Astrocyte (in vitro differentiated cells and primary cell): ENCODE measurements at regions not wholly inside any gene's neighbourhood (a gene's known extent, or its start where the extent isn't known, plus 50 kb on each side); places are given as distances from the start of the nearest gene placed in this dataset.

Experiments
- DNase-seq: peaks from one replicate; pipeline ENCODE4 v3.0.0-alpha.2; 2010; ENCODE audit warnings: low read depth
- FAIRE-seq: peaks from 2 replicates; lab custom pipeline; 2011; peaks lifted over from hg19 to GRCh38; lab: Jason Lieb, UNC
- H2AFZ ChIP-seq: 2 replicates; pipeline ENCODE4 v1.6.0; 2012; ENCODE audit warnings: low read depth, low read length, inconsistent platforms
- H3K27ac ChIP-seq: 2 replicates; pipeline ENCODE4 v1.5.1; 2011; ENCODE audit warnings: low read depth, low read length, inconsistent platforms
- H3K27me3 ChIP-seq: 2 replicates; pipeline ENCODE4 v1.6.0; 2011; ENCODE audit warnings: low read length, inconsistent platforms; ENCODE audit not compliant: insufficient read depth
- H3K36me3 ChIP-seq: 2 replicates; pipeline ENCODE4 v1.5.1; 2011; ENCODE audit warnings: low read length, inconsistent platforms; ENCODE audit not compliant: insufficient read depth
- H3K4me1 ChIP-seq: 2 replicates; pipeline ENCODE4 v1.5.1; 2011; ENCODE audit warnings: low read length, inconsistent platforms; ENCODE audit not compliant: insufficient read depth
- H3K4me2 ChIP-seq: 2 replicates; pipeline ENCODE4 v1.6.0; 2012; ENCODE audit warnings: low read length, inconsistent platforms
- H3K4me3 ChIP-seq: 2 replicates; pipeline ENCODE4 v1.5.1; 2011; ENCODE audit warnings: low read depth, mild to moderate bottlenecking, low read length, inconsistent platforms; ENCODE audit not compliant: insufficient read depth
- H3K79me2 ChIP-seq: 2 replicates; pipeline ENCODE4 v1.6.0; 2012; ENCODE audit warnings: mild to moderate bottlenecking, low read length, inconsistent platforms; ENCODE audit not compliant: insufficient read depth
- H3K9ac ChIP-seq: 2 replicates; pipeline ENCODE4 v1.6.0; 2012; ENCODE audit warnings: mild to moderate bottlenecking, low read length, inconsistent platforms
- H3K9me3 ChIP-seq: 2 replicates; pipeline ENCODE4 v1.5.1; 2012; ENCODE audit warnings: low read depth, mild to moderate bottlenecking, low read length, inconsistent platforms; ENCODE audit not compliant: insufficient read depth
- H4K20me1 ChIP-seq: 2 replicates; pipeline ENCODE4 v1.6.0; 2012; ENCODE audit warnings: low read length, inconsistent platforms; ENCODE audit not compliant: insufficient read depth
- H3K27ac Mint-ChIP-seq: one replicate; pipeline ENCODE4 v1.8.0; 2021; ENCODE audit warnings: mild to moderate bottlenecking, mixed read lengths; ENCODE audit not compliant: unreplicated experiment
- H3K27me3 Mint-ChIP-seq: one replicate; pipeline ENCODE4 v1.8.0; 2021; ENCODE audit warnings: low read depth, mixed read lengths; ENCODE audit not compliant: unreplicated experiment
- H3K36me3 Mint-ChIP-seq: one replicate; pipeline ENCODE4 v1.8.0; 2021; ENCODE audit warnings: low read depth, mixed read lengths; ENCODE audit not compliant: unreplicated experiment
- H3K4me1 Mint-ChIP-seq: one replicate; pipeline ENCODE4 v1.8.0; 2021; ENCODE audit warnings: low read depth, mixed read lengths; ENCODE audit not compliant: unreplicated experiment
- H3K4me3 Mint-ChIP-seq: one replicate; pipeline ENCODE4 v1.8.0; 2021; ENCODE audit warnings: mild to moderate bottlenecking, moderate library complexity, mixed read lengths; ENCODE audit not compliant: unreplicated experiment
- H3K9me3 Mint-ChIP-seq: one replicate; pipeline ENCODE4 v1.8.0; 2021; ENCODE audit warnings: mild to moderate bottlenecking, mixed read lengths; ENCODE audit not compliant: unreplicated experiment
- EZH2 ChIP-seq: IDR thresholded peaks from 2 replicates; pipeline ENCODE4 v1.6.1; 2012; ENCODE audit warnings: mild to moderate bottlenecking, low read length, inconsistent platforms; ENCODE audit not compliant: insufficient read depth
- TF ChIP-seq, protein P1 (sequence below): IDR thresholded peaks from 2 replicates; pipeline ENCODE4 v1.5.1; 2011; ENCODE audit warnings: low read depth, mild to moderate bottlenecking, inconsistent platforms, low read length, moderate library complexity; ENCODE audit not compliant: insufficient read depth

GRCh38 chr5:135193213-135194125 lies 159.4 kb upstream of the PITX1 start:
- Mint-ChIP-seq H3K9me3 (peaks cover 11% of the 10 kb centered on the region), H3K36me3 (no peaks in the 10 kb centered on the region), H3K27ac (no peak overlapping the region), H3K4me3 (no peak overlapping the region), H3K4me1 (peaks cover 11% of the 10 kb centered on the region), H3K27me3 (peaks cover 52% of the 10 kb centered on the region)
- no peaks in the 10 kb centered on the region for H3K36me3 ChIP-seq
- no peaks in the 10 kb centered on the region for H3K9me3 ChIP-seq
- H3K4me1 ChIP-seq = peaks cover 21% of the 10 kb centered on the region
- H3K27me3 ChIP-seq = peaks cover 8% of the 10 kb centered on the region
- H4K20me1 ChIP-seq = no peaks in the 10 kb centered on the region
- H3K4me2 ChIP-seq = peak overlapping the region; percentile 64
- peak; percentile 78 for DNase-seq
- no peak overlapping the region for H2AFZ ChIP-seq
- no peaks in the 10 kb centered on the region for H3K79me2 ChIP-seq
- FAIRE-seq = no peak
- peak overlapping the region; percentile 3 for H3K27ac ChIP-seq
- TF ChIP-seq EZH2 = no peak
- TF ChIP-seq, protein P1, sequence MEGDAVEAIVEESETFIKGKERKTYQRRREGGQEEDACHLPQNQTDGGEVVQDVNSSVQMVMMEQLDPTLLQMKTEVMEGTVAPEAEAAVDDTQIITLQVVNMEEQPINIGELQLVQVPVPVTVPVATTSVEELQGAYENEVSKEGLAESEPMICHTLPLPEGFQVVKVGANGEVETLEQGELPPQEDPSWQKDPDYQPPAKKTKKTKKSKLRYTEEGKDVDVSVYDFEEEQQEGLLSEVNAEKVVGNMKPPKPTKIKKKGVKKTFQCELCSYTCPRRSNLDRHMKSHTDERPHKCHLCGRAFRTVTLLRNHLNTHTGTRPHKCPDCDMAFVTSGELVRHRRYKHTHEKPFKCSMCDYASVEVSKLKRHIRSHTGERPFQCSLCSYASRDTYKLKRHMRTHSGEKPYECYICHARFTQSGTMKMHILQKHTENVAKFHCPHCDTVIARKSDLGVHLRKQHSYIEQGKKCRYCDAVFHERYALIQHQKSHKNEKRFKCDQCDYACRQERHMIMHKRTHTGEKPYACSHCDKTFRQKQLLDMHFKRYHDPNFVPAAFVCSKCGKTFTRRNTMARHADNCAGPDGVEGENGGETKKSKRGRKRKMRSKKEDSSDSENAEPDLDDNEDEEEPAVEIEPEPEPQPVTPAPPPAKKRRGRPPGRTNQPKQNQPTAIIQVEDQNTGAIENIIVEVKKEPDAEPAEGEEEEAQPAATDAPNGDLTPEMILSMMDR = no peak
- no peak overlapping the region for H3K9ac ChIP-seq
- H3K4me3 ChIP-seq = no peak overlapping the region

- TF ChIP-seq, protein P1 = no peak
- TF ChIP-seq EZH2 = no peak
- Histone ChIP-seq H3K36me3 (no peaks in the 10 kb centered on the region), H2AFZ (no peak overlapping the region), H3K9ac (no peak overlapping the region), H3K79me2 (no peaks in the 10 kb centered on the region), H3K4me1 (peaks cover 21% of the 10 kb centered on the region), H3K4me2 (no peak overlapping the region), H3K9me3 (no peaks in the 10 kb centered on the region), H4K20me1 (no peaks in the 10 kb centered on the region), H3K27me3 (peaks cover 10% of the 10 kb centered on the region), H3K27ac (no peak overlapping the region), H3K4me3 (no peak overlapping the region)
- H3K9me3 Mint-ChIP-seq = peaks cover 7% of the 10 kb centered on the region
- peaks cover 11% of the 10 kb centered on the region for H3K4me1 Mint-ChIP-seq
- H3K27ac Mint-ChIP-seq = no peak overlapping the region
- FAIRE-seq (no peak), DNase-seq (no peak)
- H3K36me3 Mint-ChIP-seq = no peaks in the 10 kb centered on the region
- no peak overlapping the region for H3K4me3 Mint-ChIP-seq
- H3K27me3 Mint-ChIP-seq = peaks cover 50% of the 10 kb centered on the region
Observed at GRCh38 chr5:135192351-135192750, 158.3 kb upstream of the PITX1 start.
